Kidney epithelial cell (primary cell): ENCODE measurements at regions not wholly inside any gene's neighbourhood (a gene's known extent, or its start where the extent isn't known, plus 50 kb on each side); places are given as distances from the start of the nearest gene placed in this dataset.

Source experiments
- DNase-seq: peaks from one replicate; pipeline ENCODE4 v3.0.0-alpha.2; 2010; ENCODE audit warnings: low read depth
- H3K27me3 ChIP-seq: 2 replicates; pipeline ENCODE4 v1.6.0; 2011; ENCODE audit warnings: low read length; ENCODE audit not compliant: control insufficient read depth, insufficient read depth
- H3K36me3 ChIP-seq: 2 replicates; pipeline ENCODE4 v1.5.1; 2011; ENCODE audit warnings: low read length; ENCODE audit not compliant: control insufficient read depth, insufficient read depth
- H3K4me3 ChIP-seq: 2 replicates; pipeline ENCODE4 v1.5.1; 2011; ENCODE audit warnings: low read depth, mild to moderate bottlenecking, control low read depth, low read length
- TF ChIP-seq, protein P1 (sequence below): IDR thresholded peaks from 2 replicates; pipeline ENCODE4 v1.5.1; 2011; ENCODE audit warnings: mild to moderate bottlenecking, moderate library complexity, low read length, control low read depth, inconsistent platforms; ENCODE audit not compliant: insufficient read depth, poor library complexity, severe bottlenecking

DNA sequence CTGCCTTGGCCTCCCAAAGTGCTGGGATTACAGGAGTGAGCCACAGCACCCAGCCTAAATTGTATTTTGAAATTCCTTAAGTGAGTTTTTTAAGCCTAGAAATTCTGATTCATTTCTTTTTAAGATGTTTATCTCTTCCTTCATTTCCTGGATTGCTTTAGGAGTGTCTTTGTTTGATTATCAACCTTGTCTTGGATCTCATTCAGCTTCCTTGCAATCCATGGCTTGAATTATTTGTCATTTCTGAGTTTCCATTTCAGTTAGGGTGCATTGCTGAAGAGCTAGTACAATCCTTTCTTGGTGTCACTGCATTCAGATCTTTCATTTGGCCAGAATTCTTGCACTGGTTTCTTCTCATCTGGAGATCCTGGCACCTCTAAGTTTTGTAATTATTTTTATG, 606.4 kb upstream of the ZNF804A start:
- H3K27me3 ChIP-seq: no peaks in the 10 kb centered on the region
- no peak for DNase-seq
- TF ChIP-seq, protein P1, sequence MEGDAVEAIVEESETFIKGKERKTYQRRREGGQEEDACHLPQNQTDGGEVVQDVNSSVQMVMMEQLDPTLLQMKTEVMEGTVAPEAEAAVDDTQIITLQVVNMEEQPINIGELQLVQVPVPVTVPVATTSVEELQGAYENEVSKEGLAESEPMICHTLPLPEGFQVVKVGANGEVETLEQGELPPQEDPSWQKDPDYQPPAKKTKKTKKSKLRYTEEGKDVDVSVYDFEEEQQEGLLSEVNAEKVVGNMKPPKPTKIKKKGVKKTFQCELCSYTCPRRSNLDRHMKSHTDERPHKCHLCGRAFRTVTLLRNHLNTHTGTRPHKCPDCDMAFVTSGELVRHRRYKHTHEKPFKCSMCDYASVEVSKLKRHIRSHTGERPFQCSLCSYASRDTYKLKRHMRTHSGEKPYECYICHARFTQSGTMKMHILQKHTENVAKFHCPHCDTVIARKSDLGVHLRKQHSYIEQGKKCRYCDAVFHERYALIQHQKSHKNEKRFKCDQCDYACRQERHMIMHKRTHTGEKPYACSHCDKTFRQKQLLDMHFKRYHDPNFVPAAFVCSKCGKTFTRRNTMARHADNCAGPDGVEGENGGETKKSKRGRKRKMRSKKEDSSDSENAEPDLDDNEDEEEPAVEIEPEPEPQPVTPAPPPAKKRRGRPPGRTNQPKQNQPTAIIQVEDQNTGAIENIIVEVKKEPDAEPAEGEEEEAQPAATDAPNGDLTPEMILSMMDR: no peak
- no peak overlapping the region for H3K4me3 ChIP-seq
- H3K36me3 ChIP-seq: no peaks in the 10 kb centered on the region

DNA sequence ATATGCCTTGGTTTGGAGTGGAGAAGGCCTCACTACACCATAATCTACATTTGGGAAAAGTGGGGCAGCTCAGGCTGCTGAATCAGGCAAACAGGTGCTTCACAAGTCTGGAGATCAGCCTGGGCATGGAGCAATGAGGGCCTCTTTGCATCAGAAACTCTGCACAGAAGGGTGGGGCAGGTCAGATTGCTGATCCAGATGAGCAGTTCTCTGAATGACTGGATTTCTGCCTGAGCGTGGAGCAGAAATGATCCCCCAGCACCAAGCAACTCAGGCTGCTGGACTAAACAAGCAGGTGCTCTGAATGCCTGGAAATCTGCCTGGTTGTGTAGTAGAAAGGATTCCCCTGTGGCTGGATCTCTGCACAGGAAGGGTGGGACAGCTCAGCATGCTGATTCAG, 605.3 kb upstream of the ZNF804A start:
- Histone ChIP-seq H3K4me3 (no peak overlapping the region), H3K27me3 (no peaks in the 10 kb centered on the region), H3K36me3 (no peaks in the 10 kb centered on the region)
- DNase-seq: no peak
- TF ChIP-seq, protein P1: no peak

DNA sequence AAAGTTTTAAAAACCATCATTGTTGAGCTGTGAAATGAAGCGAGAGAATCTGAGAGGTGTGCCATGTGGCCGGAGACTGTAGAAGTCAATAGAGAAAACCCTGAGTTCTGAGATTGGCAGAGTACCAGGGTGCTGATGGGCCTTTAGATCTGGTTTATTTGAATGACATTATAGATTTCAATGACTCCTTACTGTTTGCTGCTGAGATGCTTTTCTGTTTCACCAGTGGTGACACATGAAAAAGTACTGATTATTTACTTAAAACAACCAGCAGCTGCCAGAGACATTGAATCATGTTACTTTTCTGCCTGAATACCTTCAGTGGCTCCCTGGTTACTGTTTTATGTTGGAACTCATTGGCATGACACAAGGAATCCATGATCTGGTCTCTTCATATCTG, 602.7 kb upstream of the ZNF804A start:
- Histone ChIP-seq H3K27me3 (no peaks in the 10 kb centered on the region), H3K4me3 (no peak overlapping the region), H3K36me3 (no peaks in the 10 kb centered on the region)
- DNase-seq: peak; percentile 67
- TF ChIP-seq, protein P1: no peak

DNA sequence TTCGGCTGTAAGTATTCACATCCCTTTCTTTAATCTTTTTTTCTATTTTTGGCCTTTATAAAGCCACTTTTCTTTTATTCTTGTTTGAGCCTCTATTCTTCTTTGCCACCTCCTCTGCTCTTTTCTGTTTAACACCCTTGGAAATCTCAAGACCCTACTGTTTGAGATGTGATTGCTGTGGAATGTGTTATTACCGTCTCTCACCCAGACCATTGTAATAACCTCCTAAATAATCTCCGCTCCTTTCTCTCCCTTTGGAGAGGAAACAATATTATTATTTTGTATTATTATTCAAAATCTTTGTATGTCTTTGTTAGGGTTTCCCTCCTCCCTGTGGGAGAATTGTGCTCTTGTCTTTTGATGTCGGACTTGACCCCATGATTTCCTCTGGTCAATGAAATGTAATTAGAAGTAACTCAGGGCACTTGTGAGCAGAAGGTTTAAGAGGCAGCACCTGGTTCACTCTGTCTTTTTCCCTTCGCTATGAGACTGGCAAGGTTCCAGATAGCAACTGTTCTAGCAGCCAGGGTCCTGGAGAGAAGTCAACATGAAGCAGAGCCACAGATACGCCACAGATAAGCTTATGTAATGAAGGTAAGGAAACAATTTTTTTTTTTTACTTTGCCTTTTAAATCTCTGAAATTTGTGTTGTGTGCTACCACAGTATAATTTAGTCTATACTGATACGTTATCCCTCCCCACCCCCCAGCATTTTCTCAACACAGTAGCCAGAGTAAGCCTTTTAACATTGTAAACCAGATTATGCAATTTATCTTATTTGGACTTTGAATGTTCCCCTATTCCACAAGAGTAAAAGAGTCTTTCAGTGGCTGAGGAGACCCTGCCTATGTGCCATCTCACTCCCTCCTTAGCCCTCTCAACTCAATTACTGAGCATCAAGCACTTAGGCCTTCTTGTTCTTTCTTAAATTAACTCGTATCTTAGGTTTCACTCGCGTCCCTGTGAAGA, 601.2 kb upstream of the ZNF804A start:
- Histone ChIP-seq H3K36me3 (no peaks in the 10 kb centered on the region), H3K4me3 (no peak overlapping the region), H3K27me3 (no peaks in the 10 kb centered on the region)
- no peak for DNase-seq
- TF ChIP-seq, protein P1: no peak

DNA sequence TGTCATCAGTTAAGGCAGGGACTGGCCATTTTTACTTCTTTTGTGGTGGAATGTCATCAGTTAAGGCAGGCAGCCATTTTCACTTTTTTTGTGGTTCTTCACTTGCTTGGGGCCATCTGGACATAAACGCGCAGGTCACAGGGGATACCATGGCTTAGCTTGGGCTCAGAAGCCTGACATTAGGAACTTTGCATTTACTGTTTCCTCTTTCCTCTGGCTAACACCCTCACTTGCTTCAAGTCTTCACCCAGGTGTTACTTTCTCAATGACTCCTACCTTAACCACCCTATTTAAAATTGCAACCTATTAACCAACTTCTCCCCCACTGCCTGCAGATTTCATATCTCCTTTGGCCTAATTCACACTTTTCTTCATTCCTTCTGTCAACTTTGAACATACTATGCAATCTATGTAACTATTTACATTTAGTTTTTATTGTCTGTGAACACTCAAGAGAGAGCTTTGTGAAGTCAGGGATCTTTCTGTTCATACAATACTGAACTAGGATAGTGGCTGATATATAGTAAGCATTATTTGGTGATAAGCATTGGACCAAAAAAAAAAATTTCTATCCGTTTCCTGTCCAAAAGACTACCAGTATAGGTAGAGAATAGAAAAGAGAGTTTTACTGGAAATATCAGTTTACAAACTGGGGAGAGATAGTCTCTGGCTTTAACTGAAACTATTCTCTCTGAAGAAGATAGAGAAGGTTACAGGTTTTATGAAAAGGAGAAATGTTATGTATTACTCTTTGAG, 600.1 kb upstream of the ZNF804A start:
- TF ChIP-seq, protein P1: no peak
- H3K4me3 ChIP-seq: no peak overlapping the region
- no peaks in the 10 kb centered on the region for H3K36me3 ChIP-seq
- DNase-seq: no peak
- no peaks in the 10 kb centered on the region for H3K27me3 ChIP-seq
